Neural progenitor cell (in vitro differentiated cells): ENCODE measurements at regions not wholly inside any gene's neighbourhood (a gene's known extent, or its start where the extent isn't known, plus 50 kb on each side); places are given as distances from the start of the nearest gene placed in this dataset.

Experiments
- DNase-seq: peaks from one replicate; pipeline ENCODE4 v3.0.0-alpha.2; 2016; ENCODE audit warnings: low spot score
- H2AFZ ChIP-seq: fragments of 200-600 bp; sonication (generic); replicated peaks from 2 replicates; pipeline ENCODE4 v1.6.1; 2016; ENCODE audit warnings: antibody characterized with exemption
- H3F3A ChIP-seq: fragments of 200-600 bp; sonication (generic); 2 replicates; pipeline ENCODE4 v1.6.1; 2016; ENCODE audit warnings: antibody characterized with exemption, low read depth
- H3K27ac ChIP-seq: fragments of 200-600 bp; sonication (generic); 2 replicates; pipeline ENCODE4 v1.5.1; 2016; ENCODE audit warnings: mild to moderate bottlenecking
- H3K27me3 ChIP-seq: fragments of 200-600 bp; sonication (generic); 2 replicates; pipeline ENCODE4 v1.6.1; 2016; ENCODE audit warnings: mild to moderate bottlenecking, moderate library complexity
- H3K36me3 ChIP-seq: fragments of 200-600 bp; sonication (generic); 2 replicates; pipeline ENCODE4 v1.5.1; 2016
- H3K4me1 ChIP-seq: fragments of 200-600 bp; sonication (generic); 2 replicates; pipeline ENCODE4 v1.6.1; 2016; ENCODE audit warnings: mixed run types
- H3K4me2 ChIP-seq: fragments of 200-600 bp; sonication (generic); 2 replicates; pipeline ENCODE4 v1.6.1; 2016
- H3K4me3 ChIP-seq: fragments of 200-600 bp; sonication (generic); 2 replicates; pipeline ENCODE4 v1.5.1; 2016
- H3K79me2 ChIP-seq: fragments of 200-600 bp; sonication (generic); 2 replicates; pipeline ENCODE4 v1.6.1; 2016; ENCODE audit warnings: low read depth
- H3K9ac ChIP-seq: fragments of 200-600 bp; sonication (generic); 2 replicates; pipeline ENCODE4 v1.6.1; 2016
- H3K9me3 ChIP-seq: fragments of 200-600 bp; sonication (generic); 2 replicates; pipeline ENCODE4 v1.5.1; 2016; ENCODE audit warnings: low read depth
- H4K20me1 ChIP-seq: fragments of 200-600 bp; sonication (generic); 2 replicates; pipeline ENCODE4 v1.6.1; 2016; ENCODE audit warnings: low read depth
- H3K27ac Mint-ChIP-seq: 3 replicates; pipeline ENCODE4 v1.8.0; 2021; ENCODE audit warnings: mixed read lengths
- H3K27me3 Mint-ChIP-seq: 2 replicates; pipeline ENCODE4 v1.8.0; 2022; ENCODE audit warnings: low read depth, mild to moderate bottlenecking, inconsistent platforms, moderate library complexity, mixed read lengths; ENCODE audit not compliant: insufficient read depth
- H3K36me3 Mint-ChIP-seq: 3 replicates; pipeline ENCODE4 v1.8.0; 2021; ENCODE audit warnings: mixed read lengths
- H3K4me1 Mint-ChIP-seq: 3 replicates; pipeline ENCODE4 v1.8.0; 2021; ENCODE audit warnings: mixed read lengths
- H3K4me3 Mint-ChIP-seq: 3 replicates; pipeline ENCODE4 v1.8.0; 2021; ENCODE audit warnings: mild to moderate bottlenecking, moderate library complexity, mixed read lengths
- H3K9me3 Mint-ChIP-seq: 3 replicates; pipeline ENCODE4 v1.8.0; 2020; ENCODE audit warnings: mixed read lengths
- CTCF ChIP-seq: fragments of 200-600 bp; sonication (generic); IDR thresholded peaks from 2 replicates; pipeline ENCODE4 v1.5.1; 2017; ENCODE audit warnings: antibody characterized with exemption, mild to moderate bottlenecking
- EZH2 ChIP-seq: fragments of 200-600 bp; sonication (generic); IDR thresholded peaks from 2 replicates; pipeline ENCODE4 v1.6.1; 2017; ENCODE audit warnings: antibody characterized with exemption, mild to moderate bottlenecking, moderate library complexity
- EZH2phosphoT487 ChIP-seq: fragments of 200-600 bp; sonication (generic); IDR thresholded peaks from 2 replicates; pipeline ENCODE4 v1.6.1; 2017; ENCODE audit warnings: antibody characterized with exemption

- H3K27ac ChIP-seq, result no peak overlapping the region
- no peak overlapping the region for H3K4me2 ChIP-seq
- no peaks in the 10 kb centered on the region for H3K36me3 ChIP-seq
- no peaks in the 10 kb centered on the region for H3K9me3 ChIP-seq
- no peak overlapping the region for H2AFZ ChIP-seq
- Mint-ChIP-seq H3K9me3 (peaks cover 2% of the 10 kb centered on the region), H3K36me3 (peaks cover 2% of the 10 kb centered on the region), H3K27ac (no peak overlapping the region), H3K4me3 (no peak overlapping the region), H3K27me3 (peaks cover 3% of the 10 kb centered on the region), H3K4me1 (peaks cover 4% of the 10 kb centered on the region)
- H3K9ac ChIP-seq, result no peak overlapping the region
- H3F3A ChIP-seq, result no peaks in the 10 kb centered on the region
- no peak for DNase-seq
- no peak overlapping the region for H3K4me3 ChIP-seq
- TF ChIP-seq EZH2, result no peak
- no peak for TF ChIP-seq CTCF
- TF ChIP-seq EZH2phosphoT487, result no peak
- H4K20me1 ChIP-seq, result no peaks in the 10 kb centered on the region
- peaks cover 10% of the 10 kb centered on the region for H3K4me1 ChIP-seq
- no peaks in the 10 kb centered on the region for H3K27me3 ChIP-seq
- H3K79me2 ChIP-seq, result no peaks in the 10 kb centered on the region
These were observed 71.4 kb downstream of the DIRAS3 start for GRCh38 chr1:67978890-67979516.

GRCh38 chr1:67977756-67978155 is 72.7 kb downstream of the DIRAS3 start:
- Histone ChIP-seq H3K9ac (no peak overlapping the region), H3K4me1 (peaks cover 12% of the 10 kb centered on the region), H3K79me2 (no peaks in the 10 kb centered on the region), H3F3A (no peaks in the 10 kb centered on the region), H3K27ac (no peak overlapping the region), H3K4me3 (no peak overlapping the region), H4K20me1 (no peaks in the 10 kb centered on the region), H3K9me3 (no peaks in the 10 kb centered on the region), H3K27me3 (no peaks in the 10 kb centered on the region), H3K4me2 (no peak overlapping the region), H3K36me3 (no peaks in the 10 kb centered on the region), H2AFZ (no peak overlapping the region)
- peaks cover 3% of the 10 kb centered on the region for H3K27me3 Mint-ChIP-seq
- no peak for TF ChIP-seq CTCF
- TF ChIP-seq EZH2phosphoT487, result no peak
- no peak for TF ChIP-seq EZH2
- H3K36me3 Mint-ChIP-seq, result peaks cover 2% of the 10 kb centered on the region
- no peak overlapping the region for H3K27ac Mint-ChIP-seq
- peaks cover 3% of the 10 kb centered on the region for H3K9me3 Mint-ChIP-seq
- peaks cover 5% of the 10 kb centered on the region for H3K4me1 Mint-ChIP-seq
- DNase-seq, result no peak
- H3K4me3 Mint-ChIP-seq, result no peak overlapping the region

GRCh38 chr1:67973051-67973450 is 77.4 kb downstream of the DIRAS3 start:
- H3K9ac ChIP-seq, result no peak overlapping the region
- H3K4me2 ChIP-seq, result no peak overlapping the region
- H3K4me3 ChIP-seq, result no peak overlapping the region
- H3K36me3 Mint-ChIP-seq, result peaks cover 6% of the 10 kb centered on the region
- H3K4me3 Mint-ChIP-seq, result no peak overlapping the region
- H3K36me3 ChIP-seq, result no peaks in the 10 kb centered on the region
- peaks cover 12% of the 10 kb centered on the region for H3K4me1 ChIP-seq
- no peak overlapping the region for H3K27ac ChIP-seq
- no peak overlapping the region for H3K27ac Mint-ChIP-seq
- H3K79me2 ChIP-seq, result no peaks in the 10 kb centered on the region
- no peaks in the 10 kb centered on the region for H3K27me3 ChIP-seq
- H3K27me3 Mint-ChIP-seq, result no peaks in the 10 kb centered on the region
- peaks cover 16% of the 10 kb centered on the region for H3K9me3 Mint-ChIP-seq
- no peak for DNase-seq
- H3F3A ChIP-seq, result no peaks in the 10 kb centered on the region
- TF ChIP-seq CTCF (no peak), EZH2phosphoT487 (no peak), EZH2 (no peak)
- H2AFZ ChIP-seq, result no peak overlapping the region
- H4K20me1 ChIP-seq, result no peaks in the 10 kb centered on the region
- H3K4me1 Mint-ChIP-seq, result peaks cover 5% of the 10 kb centered on the region
- H3K9me3 ChIP-seq, result no peaks in the 10 kb centered on the region
